ENCODE measurements at regions not wholly inside any gene's neighbourhood (a gene's known extent, or its start where the extent isn't known, plus 50 kb on each side); places are given as distances from the start of the nearest gene placed in this dataset.

GRCh38 chr10:8431511-8431910 lies 377.0 kb downstream of the GATA3 start:
- H3K4me1 Mint-ChIP-seq, result no peaks in the 10 kb centered on the region
- no peak overlapping the region for H3K27ac Mint-ChIP-seq
- H3K36me3 Mint-ChIP-seq, result no peaks in the 10 kb centered on the region
- DNase-seq (ENCODE audit: low spot score in 2 of 2) (no peak), ATAC-seq (ENCODE audit: low read depth) (no peak)
- H3K4me3 Mint-ChIP-seq, result no peak overlapping the region
- no peaks in the 10 kb centered on the region for H3K9me3 Mint-ChIP-seq
- no peaks in the 10 kb centered on the region for H3K27me3 Mint-ChIP-seq

GRCh38 chr10:8435186-8436055 lies 380.9 kb downstream of the GATA3 start:
- Mint-ChIP-seq H3K4me3 (no peak overlapping the region), H3K27ac (no peak overlapping the region)

GRCh38 chr10:8437896-8438295 lies 383.4 kb downstream of the GATA3 start:
- no peaks in the 10 kb centered on the region for H3K4me1 Mint-ChIP-seq
- no peak for DNase-seq (ENCODE audit: low spot score in 2 of 2)
- no peak for ATAC-seq (ENCODE audit: low read depth)
- no peaks in the 10 kb centered on the region for H3K36me3 Mint-ChIP-seq
- H3K9me3 Mint-ChIP-seq, result peaks cover 2% of the 10 kb centered on the region
- H3K4me3 Mint-ChIP-seq, result no peak overlapping the region
- H3K27me3 Mint-ChIP-seq, result peaks cover 2% of the 10 kb centered on the region
- no peak overlapping the region for H3K27ac Mint-ChIP-seq

More at GRCh38 chr10:8435186-8436055, 380.9 kb downstream of the GATA3 start:
- Mint-ChIP-seq H3K27me3 (peaks cover 2% of the 10 kb centered on the region), H3K4me1 (no peaks in the 10 kb centered on the region), H3K36me3 (no peaks in the 10 kb centered on the region), H3K9me3 (peaks cover 2% of the 10 kb centered on the region)
- ATAC-seq (ENCODE audit: low read depth) (no peak), DNase-seq (ENCODE audit: low spot score in 2 of 2) (no peak)

GRCh38 chr10:8438603-8439002 lies 384.1 kb downstream of the GATA3 start:
- Mint-ChIP-seq H3K36me3 (no peaks in the 10 kb centered on the region), H3K27me3 (peaks cover 2% of the 10 kb centered on the region), H3K9me3 (peaks cover 2% of the 10 kb centered on the region), H3K4me3 (no peak overlapping the region), H3K27ac (no peak overlapping the region), H3K4me1 (no peaks in the 10 kb centered on the region)
- DNase-seq (ENCODE audit: low spot score in 2 of 2), result no peak
- no peak for ATAC-seq (ENCODE audit: low read depth)

GRCh38 chr10:8439040-8439439 lies 384.6 kb downstream of the GATA3 start:
- DNase-seq (ENCODE audit: low spot score in 2 of 2) (no peak), ATAC-seq (ENCODE audit: low read depth) (no peak)
- H3K27me3 Mint-ChIP-seq, result peaks cover 2% of the 10 kb centered on the region
- H3K4me1 Mint-ChIP-seq, result no peaks in the 10 kb centered on the region
- H3K36me3 Mint-ChIP-seq, result no peaks in the 10 kb centered on the region
- H3K4me3 Mint-ChIP-seq, result no peak overlapping the region
- H3K9me3 Mint-ChIP-seq, result peaks cover 2% of the 10 kb centered on the region
- H3K27ac Mint-ChIP-seq, result no peak overlapping the region

- H3K27me3 Mint-ChIP-seq, result no peaks in the 10 kb centered on the region
- no peaks in the 10 kb centered on the region for H3K36me3 Mint-ChIP-seq
- H3K4me1 Mint-ChIP-seq, result no peaks in the 10 kb centered on the region
- DNase-seq (ENCODE audit: low spot score in 2 of 2), result no peak
- no peak overlapping the region for H3K4me3 Mint-ChIP-seq
- H3K27ac Mint-ChIP-seq, result no peak overlapping the region
- H3K9me3 Mint-ChIP-seq, result peaks cover 2% of the 10 kb centered on the region
- no peak for ATAC-seq (ENCODE audit: low read depth)
These were observed 390.1 kb downstream of the GATA3 start for GRCh38 chr10:8444630-8445029.

GRCh38 chr10:8445353-8445752 lies 390.9 kb downstream of the GATA3 start:
- H3K4me1 Mint-ChIP-seq, result no peaks in the 10 kb centered on the region

GRCh38 chr10:8449909-8450308 lies 395.4 kb downstream of the GATA3 start:
- H3K36me3 Mint-ChIP-seq, result no peaks in the 10 kb centered on the region
- no peak for ATAC-seq (ENCODE audit: low read depth)

More at GRCh38 chr10:8445353-8445752, 390.9 kb downstream of the GATA3 start:
- ATAC-seq (ENCODE audit: low read depth) (no peak), DNase-seq (ENCODE audit: low spot score in 2 of 2) (no peak)
- Mint-ChIP-seq H3K27ac (no peak overlapping the region), H3K27me3 (no peaks in the 10 kb centered on the region), H3K4me3 (no peak overlapping the region), H3K9me3 (peaks cover under 1% of the 10 kb centered on the region), H3K36me3 (no peaks in the 10 kb centered on the region)

GRCh38 chr10:8453587-8453986 lies 399.1 kb downstream of the GATA3 start:
- Mint-ChIP-seq H3K27me3 (no peaks in the 10 kb centered on the region), H3K4me1 (no peaks in the 10 kb centered on the region), H3K27ac (no peak overlapping the region), H3K4me3 (no peak overlapping the region), H3K9me3 (peaks cover 4% of the 10 kb centered on the region), H3K36me3 (no peaks in the 10 kb centered on the region)
- ATAC-seq (ENCODE audit: low read depth) (no peak), DNase-seq (ENCODE audit: low spot score in 2 of 2) (no peak)

More at GRCh38 chr10:8449909-8450308, 395.4 kb downstream of the GATA3 start:
- no peak for DNase-seq (ENCODE audit: low spot score in 2 of 2)
- Mint-ChIP-seq H3K4me3 (no peak overlapping the region), H3K27ac (no peak overlapping the region), H3K9me3 (peaks cover 1% of the 10 kb centered on the region), H3K4me1 (no peaks in the 10 kb centered on the region), H3K27me3 (no peaks in the 10 kb centered on the region)

GRCh38 chr10:8454357-8454756 lies 399.9 kb downstream of the GATA3 start:
- Mint-ChIP-seq H3K36me3 (no peaks in the 10 kb centered on the region), H3K4me3 (no peak overlapping the region), H3K27ac (no peak overlapping the region), H3K27me3 (no peaks in the 10 kb centered on the region), H3K4me1 (no peaks in the 10 kb centered on the region), H3K9me3 (peaks cover 4% of the 10 kb centered on the region)
- no peak for ATAC-seq (ENCODE audit: low read depth)
- no peak for DNase-seq (ENCODE audit: low spot score in 2 of 2)

GRCh38 chr10:8455181-8455580 lies 400.7 kb downstream of the GATA3 start:
- Mint-ChIP-seq H3K4me1 (no peaks in the 10 kb centered on the region), H3K36me3 (no peaks in the 10 kb centered on the region), H3K9me3 (peaks cover 4% of the 10 kb centered on the region), H3K27me3 (no peaks in the 10 kb centered on the region), H3K4me3 (no peak overlapping the region), H3K27ac (no peak overlapping the region)
- DNase-seq (ENCODE audit: low spot score in 2 of 2) (no peak), ATAC-seq (ENCODE audit: low read depth) (no peak)

GRCh38 chr10:8456386-8456785 lies 401.9 kb downstream of the GATA3 start:
- H3K9me3 Mint-ChIP-seq, result peaks cover 2% of the 10 kb centered on the region

GRCh38 chr10:8460626-8461025 lies 406.1 kb downstream of the GATA3 start:
- H3K4me3 Mint-ChIP-seq, result no peak overlapping the region
- peaks cover 2% of the 10 kb centered on the region for H3K27me3 Mint-ChIP-seq
- ATAC-seq (ENCODE audit: low read depth), result no peak
- no peak overlapping the region for H3K27ac Mint-ChIP-seq
- no peaks in the 10 kb centered on the region for H3K4me1 Mint-ChIP-seq
- H3K9me3 Mint-ChIP-seq, result peaks cover 2% of the 10 kb centered on the region
- DNase-seq (ENCODE audit: low spot score in 2 of 2), result no peak
- no peaks in the 10 kb centered on the region for H3K36me3 Mint-ChIP-seq

More at GRCh38 chr10:8456386-8456785, 401.9 kb downstream of the GATA3 start:
- ATAC-seq (ENCODE audit: low read depth), result no peak
- Mint-ChIP-seq H3K27ac (no peak overlapping the region), H3K27me3 (no peaks in the 10 kb centered on the region), H3K4me1 (no peaks in the 10 kb centered on the region), H3K36me3 (no peaks in the 10 kb centered on the region), H3K4me3 (no peak overlapping the region)
- DNase-seq (ENCODE audit: low spot score in 2 of 2), result no peak

- Mint-ChIP-seq H3K36me3 (no peaks in the 10 kb centered on the region), H3K27ac (no peak overlapping the region), H3K4me1 (no peaks in the 10 kb centered on the region), H3K4me3 (no peak overlapping the region), H3K27me3 (peaks cover 2% of the 10 kb centered on the region), H3K9me3 (no peaks in the 10 kb centered on the region)
- ATAC-seq (ENCODE audit: low read depth) (no peak), DNase-seq (ENCODE audit: low spot score in 2 of 2) (no peak)
These were observed 408.1 kb downstream of the GATA3 start for GRCh38 chr10:8462565-8462964.

- ATAC-seq (ENCODE audit: low read depth) (no peak), DNase-seq (ENCODE audit: low spot score in 2 of 2) (no peak)
- Mint-ChIP-seq H3K27me3 (peaks cover 2% of the 10 kb centered on the region), H3K4me3 (no peak overlapping the region), H3K36me3 (no peaks in the 10 kb centered on the region), H3K9me3 (peaks cover 2% of the 10 kb centered on the region), H3K4me1 (no peaks in the 10 kb centered on the region), H3K27ac (no peak overlapping the region)
These were observed 409.4 kb downstream of the GATA3 start for GRCh38 chr10:8463853-8464252.

Measured in memory B cell (primary cell).